ENCODE measurements at regions not wholly inside any gene's neighbourhood (a gene's known extent, or its start where the extent isn't known, plus 50 kb on each side); places are given as distances from the start of the nearest gene placed in this dataset.

DNA sequence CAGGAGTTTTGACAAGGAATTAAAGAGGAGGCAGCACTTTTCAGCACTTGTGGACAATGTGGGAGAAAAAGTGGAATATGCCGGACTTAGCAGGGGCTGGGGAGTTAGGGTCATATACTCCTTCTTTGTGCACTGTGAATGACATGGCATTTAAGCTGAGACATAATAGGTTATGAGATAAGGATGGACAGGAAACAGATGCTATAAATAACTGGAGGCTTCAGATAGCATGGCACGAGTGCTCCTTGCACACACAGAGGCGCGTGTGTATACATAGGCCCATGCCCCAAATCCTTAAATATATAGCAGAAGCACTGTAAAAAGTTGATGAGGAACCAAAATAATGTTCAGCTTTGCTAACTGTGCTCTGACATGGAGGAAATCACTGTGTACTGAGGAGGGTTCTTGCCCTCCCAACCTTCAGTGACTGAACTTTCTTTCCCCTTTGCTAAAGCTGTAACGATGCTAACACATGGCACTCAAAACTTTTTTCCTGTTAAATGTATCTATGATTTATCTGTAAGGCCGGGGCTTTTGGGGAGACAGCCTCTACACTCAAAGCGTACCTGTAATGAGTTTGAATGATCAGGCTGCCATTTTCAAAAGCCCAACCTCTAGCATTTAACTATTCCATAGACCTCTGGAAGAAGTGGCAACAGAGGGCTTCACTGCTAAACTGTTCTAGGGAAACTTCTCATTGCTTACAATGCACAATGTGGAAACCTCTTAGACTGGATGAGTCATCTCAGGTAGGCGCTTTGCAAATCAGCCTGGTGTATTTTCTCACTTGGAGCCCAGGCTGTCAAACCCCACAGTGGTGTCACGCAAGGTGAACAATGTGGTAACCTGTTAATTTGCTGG lies 784.6 kb downstream of the NR2F2 start:
- no peak for DNase-seq

- no peak for DNase-seq
Measured at GRCh38 chr15:97115761-97116070, 785.2 kb downstream of the NR2F2 start.

GRCh38 chr15:97124790-97125189 lies 794.3 kb downstream of the NR2F2 start:
- DNase-seq: no peak

DNA sequence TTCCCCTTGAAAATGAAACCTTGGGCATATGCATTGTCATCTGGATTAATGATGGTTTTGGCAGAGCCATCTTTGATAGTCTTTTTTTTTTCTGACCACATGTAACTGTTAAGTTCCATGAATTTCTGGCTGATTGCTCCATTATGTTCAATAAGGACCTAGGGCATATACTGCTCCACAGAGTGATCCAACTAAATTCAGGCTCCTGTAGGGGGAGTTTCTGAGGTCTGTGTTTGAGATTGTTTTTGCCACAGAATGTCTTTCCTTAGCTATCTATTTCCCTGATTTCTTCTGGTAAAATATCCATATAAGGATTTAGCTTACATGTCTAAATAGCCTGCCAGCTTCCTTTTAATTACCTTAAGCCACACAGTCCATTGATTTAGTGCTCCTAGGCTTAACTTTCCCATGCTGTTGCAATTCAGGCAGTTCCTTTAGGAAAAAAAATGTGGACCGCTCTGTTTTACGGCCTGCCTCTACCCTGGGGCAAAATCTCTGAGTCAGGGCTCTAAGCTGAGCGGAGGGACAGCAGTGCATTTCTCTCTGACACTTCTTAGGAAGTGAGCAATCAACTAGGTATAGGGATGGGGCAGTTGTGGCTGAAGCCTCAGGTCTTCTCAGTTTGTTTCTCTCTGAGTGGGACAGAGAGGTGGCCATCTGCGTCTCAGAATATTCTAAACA lies 796.2 kb downstream of the NR2F2 start:
- no peak for DNase-seq

DNA sequence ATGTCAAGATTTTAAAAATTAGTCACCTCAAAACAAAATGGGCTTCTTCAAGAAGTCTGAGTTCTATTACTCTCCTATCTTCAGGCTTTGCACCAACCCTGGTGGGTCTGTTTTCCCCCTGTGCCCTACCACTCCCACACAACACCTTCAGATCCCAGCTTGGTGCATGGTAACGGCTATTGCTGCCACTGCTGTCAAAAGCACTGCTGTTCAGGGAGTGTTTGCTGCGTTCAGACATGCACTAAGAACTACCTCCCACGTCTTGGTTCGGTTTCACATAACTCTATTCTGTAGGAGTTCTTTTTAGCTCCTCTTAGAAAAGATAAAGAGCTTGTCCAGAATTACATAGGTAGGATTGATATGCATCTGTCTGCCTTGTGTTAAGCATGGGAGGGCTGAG lies 799.2 kb downstream of the NR2F2 start:
- no peak for DNase-seq

- DNase-seq: no peak
Measured at GRCh38 chr15:97140216-97140615, 809.7 kb downstream of the NR2F2 start.

GRCh38 chr15:97141360-97141759 lies 810.9 kb downstream of the NR2F2 start:
- no peak for DNase-seq

GRCh38 chr15:97141871-97142270 lies 811.4 kb downstream of the NR2F2 start:
- no peak for DNase-seq

DNA sequence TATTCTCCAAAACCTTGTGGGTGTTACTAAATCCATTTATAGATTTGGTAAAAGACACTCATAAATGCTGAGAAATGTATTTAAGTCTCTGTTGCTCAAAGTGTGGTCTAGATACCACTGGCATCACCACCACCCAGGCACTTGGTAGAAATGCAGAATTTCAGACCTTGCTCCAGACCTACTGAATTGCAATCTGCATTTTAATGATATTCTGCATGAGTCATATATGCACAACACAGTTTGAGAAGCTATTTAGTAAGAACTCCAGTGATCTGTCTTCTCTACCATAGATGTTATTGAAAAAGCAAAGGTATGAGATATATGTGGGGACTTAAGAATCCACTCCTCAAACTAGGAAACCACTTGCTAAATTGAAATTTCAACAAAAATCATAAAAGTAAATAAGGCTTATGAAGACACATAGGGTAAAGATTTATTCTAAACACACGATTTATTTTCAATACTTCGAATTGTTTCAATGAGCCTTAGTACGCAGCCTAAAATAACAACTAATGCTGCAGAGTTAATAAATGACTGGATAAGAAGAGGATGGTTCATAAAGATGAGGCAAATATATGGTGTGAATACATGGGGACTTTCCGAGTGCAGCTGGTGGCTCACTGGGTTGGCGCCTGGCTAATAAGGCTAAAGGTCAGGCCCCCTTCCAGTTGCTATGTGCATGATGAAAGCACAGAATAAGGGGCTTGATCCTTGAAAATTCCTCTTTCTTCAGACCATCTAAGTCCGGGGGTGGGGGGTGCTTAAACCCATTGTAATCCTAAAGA lies 813.3 kb downstream of the NR2F2 start:
- no peak for DNase-seq

DNA sequence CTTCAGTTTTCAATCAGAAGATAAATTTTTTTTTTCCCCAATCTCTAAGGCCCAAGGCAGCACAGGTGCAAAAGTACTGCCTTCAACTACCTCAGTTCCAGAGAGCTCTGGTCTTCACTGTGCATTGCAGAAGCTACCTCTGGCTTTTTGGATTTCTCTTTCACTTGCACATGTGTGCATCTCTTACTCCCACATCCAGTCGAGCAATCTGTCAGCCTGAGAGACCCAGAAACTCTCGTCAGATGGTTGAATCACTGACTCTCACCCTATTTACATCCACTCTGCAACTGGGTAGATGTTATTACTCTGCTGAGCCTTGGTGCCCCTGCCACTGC lies 813.8 kb downstream of the NR2F2 start:
- no peak for DNase-seq

DNA sequence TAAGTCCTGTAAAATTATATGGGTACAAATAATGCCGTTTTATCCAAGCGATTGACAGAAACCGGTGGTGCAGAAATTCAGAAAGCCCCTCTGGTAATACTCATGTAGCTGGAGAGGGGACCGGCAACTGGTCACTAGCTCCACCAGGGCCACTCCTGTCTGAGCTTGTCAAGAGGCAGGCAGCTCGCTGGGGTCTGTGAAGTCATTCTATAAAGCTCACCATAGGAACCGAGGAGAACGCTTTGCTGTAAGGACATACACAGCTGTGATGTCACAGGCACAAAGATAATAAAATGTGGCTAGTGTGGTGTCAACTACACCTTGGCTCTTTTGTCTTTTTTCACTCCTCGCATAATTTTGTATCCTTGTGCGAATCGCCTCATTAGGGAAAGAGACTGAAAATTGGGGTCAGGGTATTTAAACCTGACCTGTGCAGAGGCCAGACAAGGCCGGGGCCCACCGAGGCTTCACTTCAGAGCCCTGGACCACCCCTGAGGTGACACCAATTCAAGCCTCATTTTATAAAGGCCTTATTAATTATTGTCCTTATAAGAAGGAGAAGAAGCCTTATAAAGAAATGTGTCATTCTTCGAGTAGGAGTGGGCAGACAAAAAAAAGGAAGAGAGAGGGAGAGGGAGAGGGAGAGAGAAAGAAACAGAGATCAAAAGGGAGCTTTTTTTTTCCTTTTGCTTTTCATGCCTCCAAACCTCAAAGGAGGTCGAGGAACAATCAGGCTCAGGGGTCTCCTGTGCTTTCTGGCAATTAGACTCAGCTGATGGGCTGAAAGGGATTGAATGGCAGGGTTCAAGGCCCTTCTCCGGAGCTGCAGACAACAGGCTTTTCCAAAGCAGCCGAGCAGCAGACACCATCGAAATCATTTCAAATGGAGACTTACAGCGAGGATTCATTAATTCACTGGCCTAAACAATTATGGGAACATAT lies 813.3 kb upstream of the ARRDC4 start:
- no peak for DNase-seq

DNA sequence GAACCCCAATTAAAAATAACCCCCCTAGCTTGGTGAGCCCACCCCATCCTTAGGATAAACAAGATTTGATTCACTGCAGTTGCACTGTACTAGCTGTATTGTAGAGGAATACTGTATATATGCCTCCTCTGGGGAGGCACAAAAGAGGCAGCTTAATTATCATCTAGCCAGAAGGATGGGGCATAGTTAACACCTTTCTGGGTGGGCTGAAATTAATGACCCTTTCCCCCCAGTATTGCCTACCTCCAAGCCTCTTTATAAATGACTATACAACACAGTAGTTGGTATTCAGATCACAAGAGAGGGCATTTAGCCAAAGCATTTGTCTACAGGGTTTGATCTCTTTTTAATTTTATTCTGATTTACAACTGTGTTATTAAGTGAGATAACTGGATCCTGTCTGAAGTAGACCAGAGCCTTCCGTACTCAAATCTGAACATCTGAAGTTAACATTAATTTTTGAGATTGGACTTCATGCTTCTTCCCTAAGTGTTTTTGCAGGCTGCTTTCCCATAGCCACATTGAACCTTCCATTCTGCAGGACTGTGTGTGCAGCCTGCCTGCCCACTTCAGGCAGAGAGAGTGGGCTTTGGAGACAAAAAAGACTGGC lies 807.0 kb upstream of the ARRDC4 start:
- no peak for DNase-seq

DNA sequence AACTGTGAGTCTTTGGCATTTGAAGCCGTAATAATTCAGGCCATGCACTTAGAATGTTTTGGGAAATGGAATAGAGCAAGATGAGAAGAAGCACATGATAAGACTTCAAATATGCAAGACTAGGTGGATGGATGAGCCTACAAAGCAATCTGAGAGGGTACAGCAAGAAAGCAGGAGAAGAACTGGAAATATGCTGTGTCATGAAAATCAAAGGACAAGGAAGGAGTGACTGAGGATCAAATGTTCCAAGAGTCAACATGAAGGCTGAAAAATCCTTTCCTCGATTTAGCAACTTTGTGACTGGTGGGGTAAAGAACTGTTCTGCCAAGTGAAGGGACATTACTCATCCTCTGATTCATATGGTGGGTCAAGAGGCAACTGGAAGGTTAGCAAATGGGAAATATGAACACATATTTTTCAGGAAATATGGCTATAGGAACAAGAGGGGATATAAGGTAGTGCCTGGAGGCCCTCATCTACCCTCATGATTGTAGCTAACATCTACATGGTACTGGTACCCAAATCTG lies 803.7 kb upstream of the ARRDC4 start:
- no peak for DNase-seq

GRCh38 chr15:97162805-97163495 lies 797.6 kb upstream of the ARRDC4 start:
- no peak for DNase-seq

GRCh38 chr15:97165205-97165604 lies 795.3 kb upstream of the ARRDC4 start:
- no peak for DNase-seq

GRCh38 chr15:97168704-97169475 lies 791.6 kb upstream of the ARRDC4 start:
- no peak for DNase-seq

GRCh38 chr15:97171556-97171955 lies 788.9 kb upstream of the ARRDC4 start:
- no peak for DNase-seq

DNA sequence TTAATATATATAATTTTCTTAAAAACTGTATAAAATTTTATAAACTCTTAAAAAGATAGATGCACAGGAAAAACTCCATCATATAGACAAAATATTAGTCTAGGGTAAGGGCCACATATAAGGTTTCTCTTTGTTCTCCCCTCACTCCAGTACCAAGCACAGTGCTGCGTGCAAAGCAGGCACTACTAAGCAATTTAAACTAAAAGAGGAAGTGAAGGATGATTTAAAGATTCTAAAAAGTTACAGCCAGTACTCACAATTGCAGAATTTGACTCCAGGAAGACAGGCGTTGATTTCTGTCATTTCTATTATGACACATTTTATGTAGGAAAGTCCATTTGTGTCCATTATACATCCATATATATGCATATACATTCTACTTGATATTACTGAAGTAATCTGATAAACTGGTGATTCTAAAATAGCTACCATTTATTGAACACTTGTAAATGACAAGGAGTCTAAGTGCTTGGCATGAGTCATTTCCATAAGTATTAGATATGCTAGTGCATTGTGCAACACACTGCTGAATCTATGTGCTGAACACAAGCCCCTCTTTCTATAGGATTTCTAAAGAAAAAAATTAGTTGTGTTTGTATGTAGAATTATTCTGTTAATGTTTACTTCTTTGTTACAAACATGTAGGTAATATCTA lies 785.5 kb upstream of the ARRDC4 start:
- no peak for DNase-seq

GRCh38 chr15:97177151-97177577 lies 783.3 kb upstream of the ARRDC4 start:
- DNase-seq: no peak

DNA sequence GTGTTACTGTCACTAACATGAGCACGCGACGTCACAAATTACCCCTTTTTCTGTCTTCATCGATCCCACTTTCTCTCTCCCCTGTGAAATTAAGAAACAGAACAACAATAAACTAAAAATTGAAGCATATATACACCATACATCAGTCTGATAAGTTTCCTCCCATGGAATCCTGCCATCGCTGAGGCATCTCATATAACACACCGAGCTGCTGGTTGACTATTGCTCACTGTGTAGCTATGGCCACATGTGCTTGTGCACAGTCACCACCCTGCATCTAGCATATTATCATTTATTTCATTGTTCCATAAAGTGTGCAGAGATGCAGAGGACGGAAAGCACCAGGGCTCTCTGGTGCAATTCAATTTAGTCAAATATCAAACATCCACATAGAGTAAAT lies 777.9 kb upstream of the ARRDC4 start:
- DNase-seq: no peak

Data from activated CD4-positive, alpha-beta T cell treated with anti-CD3 and anti-CD28 coated beads, Interleukin-2, amount 50 U/mL, for 48 hours (primary cell).